Thyroid gland (tissue), 4 donors: ENCODE measurements at regions not wholly inside any gene's neighbourhood (a gene's known extent, or its start where the extent isn't known, plus 50 kb on each side); places are given as distances from the start of the nearest gene placed in this dataset.

ENCODE experiments used
- DNase-seq, 2 donors: peaks; one replicate each; pipeline ENCODE4 v3.0.0-alpha.2; 2019
- H3K27ac ChIP-seq, 3 donors: fragments of 200-600 bp; sonication (generic); 1 replicate in 2 of 3; 2 replicates in 1 of 3; pipeline ENCODE4 v1.5.1; 2016 to 2019; ENCODE audit warnings: mild to moderate bottlenecking in 1 of 3, moderate library complexity in 1 of 3
- H3K27me3 ChIP-seq: fragments of 200-600 bp; sonication (generic); one replicate; pipeline ENCODE4 v1.5.1; 2019
- H3K36me3 ChIP-seq, 2 donors: fragments of 200-600 bp; sonication (generic); one replicate each; pipeline ENCODE4 v1.5.1; 2016 to 2019
- H3K4me1 ChIP-seq, 2 donors: fragments of 200-600 bp; sonication (generic); one replicate each; pipeline ENCODE4 v1.5.1; 2017 to 2019
- H3K4me3 ChIP-seq, 3 donors: fragments of 200-600 bp; sonication (generic); replicated peaks in 1 of 3; 1 replicate in 2 of 3; 2 replicates in 1 of 3; pipeline ENCODE4 v1.5.1; 2016; ENCODE audit warnings: mild to moderate bottlenecking in 1 of 3
- H3K9me3 ChIP-seq: fragments of 200-600 bp; sonication (generic); one replicate; pipeline ENCODE4 v1.5.1; 2017
- CTCF ChIP-seq, 6 experiments: fragments of 200-600 bp in 3 of 6; fragments of 450-650 bp in 3 of 6; sonication (generic) in 3 of 6; IDR thresholded peaks; one replicate each; pipeline ENCODE4 v1.5.1; 2016 to 2019; ENCODE audit warnings: antibody characterized with exemption in 6 of 6, mild to moderate bottlenecking in 2 of 6, inconsistent platforms in 1 of 6, moderate library complexity in 1 of 6
- POLR2A ChIP-seq, 2 donors: fragments of 450-650 bp; IDR thresholded peaks; one replicate each; pipeline ENCODE4 v1.6.1; 2017; ENCODE audit warnings: antibody characterized with exemption in 2 of 2, mild to moderate bottlenecking in 2 of 2, moderate library complexity in 1 of 2
- WGBS, 2 donors: methylation state at CpG; one replicate each; pipeline ENCODE4 v1.1.5; 2017; 5-methylcytosine and 5-hydroxymethylcytosine counted together
- intact Hi-C: fragments of 100-400 bp; cut with DNase I; formaldehyde crosslinking; loops from one replicate; pipeline ENCODE4 v1.15.1; 2023

GRCh38 chr12:83335748-83336147 is 649.0 kb downstream of the TMTC2 start:
- intact Hi-C loops: no loop called here
- WGBS, 2 donors: 87 to 89% methylated on average over 2 of the region's 2 CpGs
- H3K27ac ChIP-seq: no peak overlapping the region
- no peaks in the 10 kb centered on the region for H3K27me3 ChIP-seq
- no peaks in the 10 kb centered on the region for H3K36me3 ChIP-seq
- no peaks in the 10 kb centered on the region for H3K4me1 ChIP-seq
- no peak for TF ChIP-seq POLR2A (IDR thresholded peaks at IDR 0.05)
- no peak for TF ChIP-seq CTCF (IDR thresholded peaks at IDR 0.05)
- H3K4me3 ChIP-seq: no peak overlapping the region
- DNase-seq: no peak
- H3K9me3 ChIP-seq: no peaks in the 10 kb centered on the region

GRCh38 chr12:83326666-83327065 is 640.0 kb downstream of the TMTC2 start:
- no peaks in the 10 kb centered on the region for H3K4me1 ChIP-seq
- H3K36me3 ChIP-seq: no peaks in the 10 kb centered on the region
- H3K27me3 ChIP-seq: no peaks in the 10 kb centered on the region
- no peak overlapping the region for H3K4me3 ChIP-seq
- no peak overlapping the region for H3K27ac ChIP-seq
- TF ChIP-seq CTCF (IDR thresholded peaks at IDR 0.05): no peak
- TF ChIP-seq POLR2A (IDR thresholded peaks at IDR 0.05): no peak
- no peak for DNase-seq
- H3K9me3 ChIP-seq: no peaks in the 10 kb centered on the region
- intact Hi-C loops: no loop called here

GRCh38 chr12:83323866-83324265 is 637.2 kb downstream of the TMTC2 start:
- no peak overlapping the region for H3K27ac ChIP-seq
- WGBS, 2 donors: 36 to 91% methylated on average over 1 of the region's 1 CpG
- no peaks in the 10 kb centered on the region for H3K36me3 ChIP-seq
- no peaks in the 10 kb centered on the region for H3K27me3 ChIP-seq
- no peak for DNase-seq
- H3K4me1 ChIP-seq: peaks cover 0 to 2% of the 10 kb centered on the region in 2 donors
- no peaks in the 10 kb centered on the region for H3K9me3 ChIP-seq
- TF ChIP-seq CTCF (IDR thresholded peaks at IDR 0.05) (no peak), POLR2A (IDR thresholded peaks at IDR 0.05) (no peak)
- no peak overlapping the region for H3K4me3 ChIP-seq
- intact Hi-C loops: no loop called here

GRCh38 chr12:83322809-83323208 is 636.1 kb downstream of the TMTC2 start:
- WGBS, 2 donors: 50 to 62% methylated on average over 2 of the region's 2 CpGs
- Histone ChIP-seq H3K27ac (no peak overlapping the region), H3K9me3 (no peaks in the 10 kb centered on the region), H3K27me3 (no peaks in the 10 kb centered on the region), H3K4me3 (no peak overlapping the region), H3K36me3 (no peaks in the 10 kb centered on the region), H3K4me1 (peaks cover 0 to 12% of the 10 kb centered on the region in 2 donors)
- DNase-seq: no peak
- intact Hi-C loops: no loop called here
- no peak for TF ChIP-seq CTCF (IDR thresholded peaks at IDR 0.05)

- Histone ChIP-seq H3K4me3 (no peak overlapping the region), H3K27ac (no peak overlapping the region), H3K9me3 (no peaks in the 10 kb centered on the region), H3K4me1 (peaks cover 0 to 13% of the 10 kb centered on the region in 2 donors), H3K27me3 (no peaks in the 10 kb centered on the region), H3K36me3 (no peaks in the 10 kb centered on the region)
- intact Hi-C loops: no loop called here
- TF ChIP-seq CTCF (IDR thresholded peaks at IDR 0.05) (no peak), POLR2A (IDR thresholded peaks at IDR 0.05) (no peak)
- WGBS, 2 donors: 72 to 85% methylated on average over 2 of the region's 2 CpGs
- no peak for DNase-seq
Measured at GRCh38 chr12:83321971-83322370, 635.3 kb downstream of the TMTC2 start.
